GM21390 (cell line): ENCODE measurements at regions not wholly inside any gene's neighbourhood (a gene's known extent, or its start where the extent isn't known, plus 50 kb on each side); places are given as distances from the start of the nearest gene placed in this dataset.

ENCODE experiments used
- ATAC-seq: cut with Tn5 transposase; IDR thresholded peaks from one replicate; pipeline ENCODE4 v1.9.1; 2021; ENCODE audit not compliant: unreplicated experiment

DNA sequence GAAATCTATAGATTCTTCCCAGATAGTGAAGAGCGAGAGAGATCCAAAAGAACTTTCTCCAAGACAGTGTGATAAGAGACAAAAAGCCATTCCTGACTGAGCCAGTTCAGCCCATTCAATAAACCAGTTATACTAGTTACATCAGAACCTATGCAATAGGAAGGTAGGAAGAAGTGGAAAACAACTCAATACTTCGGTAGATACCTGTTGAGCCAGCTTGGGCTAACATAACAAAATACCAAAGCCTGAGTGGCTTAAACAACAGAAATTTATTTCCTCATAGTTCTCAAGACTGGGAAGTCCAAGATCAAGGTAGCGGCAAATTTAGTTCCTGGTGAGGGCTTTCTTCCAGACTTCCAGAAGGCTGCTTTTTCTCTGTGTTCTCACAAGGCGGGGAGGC is 214.5 kb upstream of the GRAMD2B start:
- no peak for ATAC-seq

DNA sequence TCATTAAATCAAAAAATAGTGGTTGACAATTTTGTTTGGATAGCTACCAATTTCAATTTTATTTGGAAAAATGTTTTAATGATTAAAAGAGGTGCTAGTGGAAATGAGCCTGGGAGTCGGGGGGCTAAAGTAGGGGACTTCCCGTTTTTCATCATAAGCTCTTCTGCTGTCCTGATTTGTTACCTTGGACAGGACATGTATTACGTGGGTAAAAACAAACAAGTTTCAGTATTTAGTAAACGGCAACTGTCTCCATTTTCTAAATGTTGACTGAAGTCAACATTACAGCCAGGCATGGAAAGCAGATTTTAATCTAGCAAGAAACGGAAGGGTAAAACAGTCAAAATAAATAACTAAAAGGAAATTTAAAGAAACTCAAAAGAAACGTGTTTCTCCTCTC is 212.3 kb upstream of the GRAMD2B start:
- no peak for ATAC-seq

DNA sequence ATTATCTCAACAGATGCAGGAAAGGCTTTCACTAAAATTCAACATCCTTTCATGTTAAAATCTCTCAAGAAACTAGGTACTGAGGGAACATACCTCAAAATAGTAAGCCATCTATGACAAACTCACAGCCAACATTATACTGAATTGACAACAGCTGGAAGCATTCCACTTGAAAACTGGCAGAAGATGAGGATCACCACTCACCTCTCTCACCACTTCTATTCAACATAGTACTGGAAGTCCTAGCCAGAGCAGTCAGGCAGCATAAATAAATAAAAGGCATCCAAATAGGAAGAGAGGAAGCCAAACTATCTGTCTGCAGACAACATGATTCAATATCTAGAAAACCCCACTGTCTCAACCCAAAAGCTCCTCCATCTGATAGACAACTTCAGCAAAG is 203.6 kb upstream of the GRAMD2B start:
- no peak for ATAC-seq

DNA sequence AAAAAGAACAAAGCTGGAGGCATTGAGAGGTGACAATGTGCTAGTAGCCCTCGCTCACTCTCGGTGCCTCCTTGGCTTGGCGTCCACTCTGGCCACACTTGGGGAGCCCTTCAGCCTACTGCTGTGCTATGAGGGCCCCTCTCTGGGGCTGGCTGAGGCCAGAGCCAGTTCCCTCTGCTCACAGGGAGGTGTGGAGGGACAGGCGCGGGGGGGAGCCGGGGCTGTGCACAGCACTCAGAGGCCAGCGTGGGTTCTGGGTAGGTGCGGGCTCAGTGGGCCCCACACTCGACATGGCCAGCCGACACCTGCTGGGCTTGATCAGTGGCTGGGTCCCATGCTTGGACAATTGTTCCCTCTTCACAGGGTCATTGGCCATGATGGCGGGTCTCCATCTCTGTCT is 202.5 kb upstream of the GRAMD2B start:
- ATAC-seq: no peak

DNA sequence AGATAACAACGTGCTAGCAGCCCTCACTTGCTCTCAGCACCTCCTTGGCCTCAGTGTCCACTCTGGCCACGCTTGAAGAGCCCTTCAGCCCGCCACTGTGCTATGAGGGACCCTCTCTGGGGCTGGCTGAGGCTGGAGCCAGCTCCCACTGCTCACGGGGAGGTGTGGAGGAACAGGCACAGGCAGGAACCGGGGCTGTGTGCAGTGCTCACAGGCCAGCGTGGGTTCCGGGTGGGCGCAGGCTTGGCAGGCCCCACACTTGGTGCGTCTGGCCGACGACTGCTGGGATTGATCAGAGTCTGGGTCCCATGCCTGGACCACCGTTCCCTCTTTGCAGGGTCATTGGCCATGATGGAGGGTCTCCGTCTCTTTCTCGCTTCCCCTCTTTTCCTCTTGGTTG is 194.3 kb upstream of the GRAMD2B start:
- ATAC-seq: no peak

DNA sequence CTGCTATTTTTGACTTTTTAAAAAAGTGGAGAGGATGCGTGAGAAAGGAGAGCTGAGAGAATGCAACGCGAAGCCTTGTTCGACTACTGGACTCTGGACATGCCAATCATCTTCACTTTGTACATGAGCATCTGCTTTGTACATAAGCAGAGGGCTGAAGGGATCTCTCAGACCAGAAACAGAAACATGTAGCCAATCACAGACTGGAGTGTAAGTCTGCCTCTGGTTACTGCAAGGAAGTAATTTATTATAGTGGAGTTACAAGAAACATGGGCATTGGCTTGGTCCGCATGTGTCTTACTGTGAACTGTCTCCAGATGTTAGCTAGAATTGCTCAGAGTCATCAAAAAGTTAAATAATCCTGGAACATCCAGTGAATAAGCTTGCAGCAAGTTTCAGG is 190.0 kb upstream of the GRAMD2B start:
- ATAC-seq: no peak

DNA sequence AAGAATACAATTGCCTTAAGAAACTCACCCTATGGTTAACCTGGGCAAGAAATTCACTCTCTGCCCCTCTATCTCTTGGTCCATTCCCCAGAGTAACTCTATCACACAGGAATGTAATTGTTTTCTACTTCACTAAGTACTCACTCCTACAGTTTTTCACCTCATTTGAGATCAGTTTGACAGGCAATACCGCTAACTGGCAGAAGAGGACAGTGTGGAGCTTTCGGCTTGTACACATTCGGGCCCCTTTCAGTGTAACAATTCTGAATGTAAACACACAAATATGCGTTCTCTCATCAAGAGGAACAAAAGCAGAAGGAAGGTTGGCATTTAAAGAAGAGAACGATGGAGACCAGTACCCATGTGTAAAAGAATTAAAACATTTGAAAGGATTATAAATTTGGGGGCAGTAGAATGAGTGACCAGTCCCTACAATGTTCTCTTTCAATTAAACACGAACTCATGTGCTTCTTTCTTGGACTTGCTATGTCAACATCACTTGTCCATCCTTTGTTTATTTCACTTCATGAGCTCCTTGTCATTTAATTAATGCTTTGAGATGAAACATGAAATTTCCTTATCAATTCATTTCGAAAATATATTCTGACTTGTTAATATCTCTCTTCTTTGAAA is 188.5 kb upstream of the GRAMD2B start:
- ATAC-seq: peak; percentile 49

DNA sequence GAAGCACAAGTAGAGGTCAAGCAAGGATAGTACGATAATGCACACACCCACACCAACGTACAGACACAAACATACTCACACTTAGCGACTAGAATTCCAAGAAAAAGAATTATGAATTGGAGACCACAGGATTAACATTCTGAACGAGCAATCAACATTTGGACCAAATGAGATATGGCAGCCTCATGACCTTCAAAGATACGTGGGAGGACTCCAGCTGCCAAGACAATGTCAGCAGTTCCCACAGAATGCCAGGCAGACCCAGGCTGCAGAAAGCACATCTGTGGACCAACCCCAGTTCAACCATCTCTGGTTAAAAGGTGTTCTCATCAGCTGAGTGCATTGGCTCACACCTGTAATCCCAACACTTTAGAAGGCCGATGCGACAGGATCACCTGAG is 187.6 kb upstream of the GRAMD2B start:
- no peak for ATAC-seq

DNA sequence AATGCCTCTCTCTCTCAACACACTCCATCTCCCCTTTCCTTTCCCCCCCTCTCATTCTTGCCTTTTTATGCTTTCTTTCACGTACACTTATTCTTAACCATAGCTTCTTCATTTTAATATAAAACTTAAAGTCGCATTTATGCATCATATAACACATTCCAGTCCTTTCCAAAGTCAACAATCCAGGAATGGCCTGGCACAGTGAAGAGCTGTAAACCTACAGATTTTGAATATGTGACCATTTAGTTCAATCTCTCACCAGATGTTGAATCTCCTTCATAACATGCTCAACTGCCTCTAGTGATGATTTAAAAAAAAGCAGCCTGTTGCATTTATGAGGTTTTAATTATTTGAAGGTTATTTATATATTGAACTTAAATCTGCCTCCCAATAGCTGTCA is 186.2 kb upstream of the GRAMD2B start:
- ATAC-seq: no peak

DNA sequence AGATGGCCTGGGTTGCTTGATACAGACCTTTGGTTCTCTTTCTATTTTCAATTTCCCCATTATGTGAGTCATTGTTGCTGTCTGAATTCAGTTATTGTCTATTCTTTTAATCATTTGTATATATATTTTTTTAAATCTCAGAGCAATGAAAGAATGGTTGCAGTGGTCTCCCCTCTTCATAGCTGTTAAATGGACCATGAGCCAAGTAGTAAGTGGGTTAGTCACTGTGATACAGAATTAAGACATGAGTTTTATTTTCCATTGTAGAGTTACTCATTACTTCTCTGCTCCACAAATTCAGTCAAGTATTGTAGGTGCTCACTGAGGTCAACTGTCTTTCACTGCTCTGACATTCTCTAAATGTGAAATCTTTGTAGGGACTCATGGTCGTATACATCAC is 174.6 kb upstream of the GRAMD2B start:
- no peak for ATAC-seq

DNA sequence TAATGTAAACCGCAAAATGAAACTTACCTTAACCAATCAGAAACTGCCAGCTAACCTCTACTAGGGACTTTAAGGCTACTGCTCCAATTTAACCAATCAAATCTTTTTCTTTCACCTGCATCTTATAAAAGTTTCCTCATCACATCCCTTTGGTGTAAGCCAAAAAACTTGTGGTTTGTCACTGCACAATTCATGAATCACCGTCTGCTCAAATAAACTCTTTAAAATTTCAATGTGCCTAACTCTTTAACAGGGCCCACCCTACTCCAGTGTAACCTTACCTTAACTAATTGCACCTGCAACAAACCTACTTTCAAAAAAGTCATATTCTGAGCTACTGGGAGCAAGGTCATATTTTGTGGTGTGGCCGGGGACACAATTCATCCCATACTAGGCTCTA is 172.2 kb upstream of the GRAMD2B start:
- ATAC-seq: no peak

DNA sequence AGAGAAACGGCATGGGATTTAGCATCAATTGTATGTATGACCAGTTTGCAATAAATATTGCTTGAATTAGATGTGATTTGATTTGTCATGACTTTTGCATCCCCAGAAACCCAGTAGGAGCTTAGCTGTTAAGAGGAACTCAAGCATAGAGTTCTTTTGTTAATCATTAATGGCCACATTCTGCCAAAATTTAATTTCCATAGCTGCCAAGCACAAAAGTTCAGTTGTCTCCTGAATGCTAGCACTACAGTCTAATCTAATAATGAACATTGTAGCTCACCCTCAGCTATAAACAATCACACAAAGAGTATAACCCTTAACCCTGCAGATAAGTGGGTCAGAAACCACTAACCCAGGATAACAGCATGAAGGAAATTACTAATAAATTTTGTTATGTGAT is 169.8 kb upstream of the GRAMD2B start:
- ATAC-seq: no peak

DNA sequence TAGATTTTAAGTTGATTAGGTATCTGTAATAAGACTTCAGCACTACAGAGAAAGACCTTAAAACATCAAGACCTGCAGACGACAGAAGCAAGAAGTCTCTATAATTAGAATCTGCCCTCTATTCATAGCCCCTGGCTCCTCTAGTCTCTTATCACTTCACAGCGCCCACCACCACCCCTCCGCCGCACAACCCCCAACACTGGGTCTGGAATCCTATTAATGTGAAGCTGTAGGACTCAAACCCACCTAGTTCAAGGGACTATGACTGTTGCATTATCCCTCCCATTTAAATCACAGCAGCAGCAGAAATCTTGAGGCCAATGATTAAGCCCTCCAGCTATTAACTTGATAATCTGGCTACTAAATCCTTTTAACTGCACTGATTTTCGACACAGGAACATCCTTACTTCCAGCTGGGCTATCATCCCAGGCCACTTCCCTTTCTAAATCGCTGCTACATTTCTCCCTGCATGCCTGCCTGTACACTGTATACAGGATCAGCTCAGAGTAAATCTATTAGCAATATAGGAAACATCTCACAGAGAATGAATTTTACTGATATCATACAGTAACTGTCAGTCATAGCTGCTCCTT is 159.5 kb upstream of the GRAMD2B start:
- ATAC-seq: no peak

DNA sequence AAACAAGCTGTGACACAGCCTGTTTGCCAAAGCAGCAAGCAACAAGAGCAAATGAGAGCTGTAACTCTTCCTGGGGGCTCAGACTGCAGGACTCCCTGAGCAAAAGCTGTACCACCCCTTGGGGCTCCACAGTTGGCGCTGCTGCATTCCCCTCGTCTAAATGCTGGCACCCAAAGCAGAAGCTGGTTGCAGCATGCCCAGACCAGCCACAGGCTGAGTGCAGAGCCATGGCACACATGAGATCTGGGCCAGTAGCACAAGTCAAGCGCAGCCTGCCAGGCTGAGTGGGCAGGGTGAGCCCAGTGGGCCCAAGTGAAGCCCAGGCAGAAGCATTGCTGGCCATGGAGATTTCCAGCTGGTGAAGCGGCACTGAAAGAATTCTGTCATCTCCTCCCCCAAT is 157.3 kb upstream of the GRAMD2B start:
- no peak for ATAC-seq

DNA sequence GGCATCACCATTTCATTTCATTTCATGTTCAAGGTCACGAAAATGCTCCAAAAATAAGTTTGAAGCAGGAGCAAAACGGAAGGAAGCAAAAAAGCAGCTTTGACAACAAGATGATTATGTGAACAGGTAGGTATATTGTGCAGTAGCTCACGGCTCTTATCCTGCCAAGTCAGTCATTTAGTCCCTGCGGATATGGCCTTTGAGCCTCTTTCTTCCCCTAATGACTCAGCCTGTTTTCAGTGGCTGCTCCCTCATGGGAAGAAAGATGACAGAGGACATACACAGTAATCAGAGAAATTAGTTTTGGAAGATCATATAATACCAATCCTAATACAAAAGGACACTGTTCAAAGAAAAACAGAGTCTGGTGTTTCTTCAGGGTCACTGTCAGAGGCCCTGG is 155.8 kb upstream of the GRAMD2B start:
- ATAC-seq: no peak

DNA sequence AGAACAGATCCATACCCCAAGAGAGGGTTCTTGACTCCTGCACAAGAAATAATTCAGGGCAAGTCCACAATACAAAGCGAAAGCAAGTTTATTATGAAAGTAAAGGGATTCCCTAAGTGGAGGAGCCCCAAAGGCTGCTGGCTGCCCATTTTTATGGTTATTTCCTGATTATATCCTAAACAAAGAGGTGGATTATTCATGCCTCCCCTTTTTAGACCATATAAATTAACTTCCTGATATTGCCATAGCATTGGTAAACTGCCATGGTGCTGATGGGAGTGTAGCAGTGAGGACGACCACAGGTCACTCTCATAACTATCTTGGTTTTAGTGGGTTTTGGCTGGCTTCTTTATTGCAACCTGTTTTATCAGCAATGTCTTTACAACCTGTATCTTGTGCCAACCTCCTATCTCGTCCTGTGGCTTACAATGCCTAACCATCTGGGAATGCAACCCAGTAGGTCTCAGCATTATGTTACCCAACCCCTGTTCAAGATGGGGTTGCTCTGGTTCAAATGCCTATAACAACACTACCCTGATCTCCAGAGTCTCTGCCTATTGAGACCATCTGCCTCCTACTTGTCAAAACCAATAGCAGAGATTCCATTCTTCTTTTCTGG is 154.4 kb upstream of the GRAMD2B start:
- no peak for ATAC-seq

DNA sequence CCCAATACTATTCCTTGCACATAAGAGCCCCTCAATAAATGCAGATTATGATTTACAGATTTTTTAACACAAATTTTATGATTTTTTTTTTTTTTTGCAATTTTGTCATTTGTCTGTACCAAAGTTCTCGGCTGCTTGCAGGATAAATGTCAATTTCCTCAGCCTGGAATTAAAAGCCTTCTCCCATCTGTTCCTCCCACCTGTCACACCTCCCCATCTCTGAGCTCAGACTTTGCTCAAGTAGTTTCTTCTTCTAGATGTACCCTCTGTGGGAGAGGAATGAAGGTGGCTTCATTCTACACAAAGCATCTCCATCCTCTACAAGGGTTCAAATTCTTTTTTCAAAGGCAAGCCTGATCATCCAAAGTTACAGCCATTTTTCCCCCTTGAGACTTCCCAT is 153.7 kb upstream of the GRAMD2B start:
- no peak for ATAC-seq

DNA sequence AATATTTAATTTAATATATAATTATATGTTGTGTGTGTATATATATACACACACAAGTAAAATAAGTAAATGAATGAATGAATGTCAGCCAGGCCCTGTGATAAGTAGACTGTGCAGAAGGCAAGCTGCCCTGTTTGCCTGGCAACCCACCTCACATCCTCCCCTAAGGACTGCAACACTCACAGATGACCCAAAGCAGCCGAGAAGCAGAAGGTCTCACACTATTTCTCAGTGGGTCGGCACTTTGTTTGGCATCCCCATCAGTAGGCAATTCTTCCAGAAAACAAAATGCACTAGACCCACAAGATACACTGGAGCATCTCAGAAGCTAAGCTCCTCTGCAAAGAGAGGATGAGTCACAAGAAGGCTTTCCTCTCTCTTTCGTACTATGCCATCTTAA is 152.1 kb upstream of the GRAMD2B start:
- ATAC-seq: no peak

DNA sequence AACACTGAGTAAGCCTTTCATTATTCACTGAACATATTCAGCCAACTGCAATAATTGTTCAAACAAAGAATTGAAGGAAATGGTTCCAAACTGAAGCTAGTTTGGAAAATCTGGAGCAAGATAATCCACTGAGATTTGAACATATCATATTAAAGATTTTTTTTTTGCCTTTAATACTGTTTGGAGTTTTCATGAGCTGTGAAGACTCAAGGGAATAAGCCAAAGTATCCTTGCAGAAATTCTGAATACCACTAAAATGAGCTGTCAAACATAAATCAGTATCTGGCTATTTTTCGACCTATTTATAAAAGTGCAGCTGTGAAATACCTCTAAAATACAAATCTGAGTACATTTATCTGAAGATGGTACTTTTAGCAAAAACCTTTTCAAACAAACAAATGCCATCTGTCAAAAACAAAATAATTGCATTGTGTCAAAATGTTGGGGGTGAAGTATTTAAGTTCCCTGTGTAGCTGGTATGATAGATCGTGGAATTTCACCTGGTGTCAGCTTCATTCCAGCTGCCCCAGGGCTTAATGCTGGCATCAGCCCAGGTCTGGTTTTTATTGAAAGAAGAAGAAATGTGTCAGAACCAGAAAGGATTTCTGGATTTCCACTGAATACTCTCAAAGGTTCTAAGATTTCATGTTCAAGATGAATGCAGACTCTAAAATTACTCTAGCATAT is 149.0 kb upstream of the GRAMD2B start:
- no peak for ATAC-seq

DNA sequence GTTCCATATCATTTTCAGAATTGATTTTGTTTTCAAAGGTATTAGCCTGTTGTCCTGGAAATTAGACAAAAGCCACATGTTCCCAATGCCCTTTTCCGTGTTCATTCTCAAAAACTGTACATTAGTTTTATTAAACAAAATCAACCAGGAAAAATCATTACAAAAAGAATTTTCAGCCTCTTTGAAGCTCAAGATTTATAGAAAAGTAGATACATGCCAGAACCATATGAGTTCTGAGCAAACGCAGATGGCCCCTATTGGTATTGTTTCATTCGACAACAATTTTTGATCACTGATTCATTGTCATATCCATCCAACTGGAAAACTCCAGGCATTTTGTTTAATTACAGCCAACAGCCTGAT is 148.5 kb upstream of the GRAMD2B start:
- ATAC-seq: no peak

DNA sequence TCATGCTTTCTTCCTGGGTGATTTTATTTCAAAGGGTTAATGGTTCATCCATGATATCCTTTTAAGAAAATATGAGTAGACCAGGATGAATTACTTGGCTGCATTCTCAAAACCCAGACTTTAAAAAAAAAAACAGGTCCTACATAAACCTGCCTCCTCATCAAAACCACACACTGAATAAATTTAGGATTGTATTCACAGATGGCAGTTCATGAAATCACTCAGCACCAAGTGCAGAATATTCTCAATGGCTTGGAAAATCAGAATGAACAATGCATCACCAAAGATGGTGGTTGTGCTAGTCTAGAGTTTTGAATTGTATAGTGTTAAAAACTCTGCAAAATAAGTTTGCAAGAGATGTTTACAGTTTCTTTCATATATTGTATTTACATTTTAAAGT is 145.4 kb upstream of the GRAMD2B start:
- no peak for ATAC-seq

DNA sequence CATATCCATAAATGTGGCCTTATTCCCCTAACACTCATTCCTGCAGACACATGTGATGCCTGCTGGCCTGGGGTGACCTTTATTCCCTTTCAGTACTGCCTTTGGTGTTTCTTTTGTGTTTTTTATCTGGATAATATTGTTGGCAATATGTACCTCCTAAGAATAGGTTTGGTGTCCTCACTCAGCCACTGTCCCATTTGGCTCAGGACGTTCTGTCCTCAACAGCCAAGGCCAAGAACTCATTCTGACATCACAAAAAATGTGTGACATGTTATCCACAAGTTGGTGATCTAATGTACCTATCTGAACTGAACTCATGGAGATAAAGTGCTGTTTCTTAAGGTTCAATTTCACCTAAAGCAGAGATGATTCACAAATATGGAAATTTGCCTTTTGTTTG is 142.9 kb upstream of the GRAMD2B start:
- ATAC-seq: no peak
